ENCODE measurements at regions not wholly inside any gene's neighbourhood (a gene's known extent, or its start where the extent isn't known, plus 50 kb on each side); places are given as distances from the start of the nearest gene placed in this dataset.

DNA sequence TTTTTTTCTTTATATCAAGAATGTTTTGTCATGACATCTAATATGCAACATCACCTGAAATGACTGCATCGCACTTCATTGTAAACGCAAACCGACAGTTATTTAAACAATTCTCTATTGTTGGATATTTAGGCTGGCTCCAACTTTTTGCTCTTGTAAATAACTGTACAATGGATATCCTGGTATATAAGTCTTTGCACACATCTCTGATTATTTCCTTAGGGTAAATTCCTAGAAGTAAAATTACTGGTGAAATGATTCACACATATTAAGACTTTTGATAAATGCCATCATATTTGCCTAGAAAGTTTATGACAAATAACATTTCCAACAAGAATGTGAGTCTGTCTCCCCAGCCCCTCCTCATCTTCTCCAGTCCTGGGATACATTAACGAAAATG is 154.7 kb downstream of the TFAP2C start:
- Histone ChIP-seq H3K4me1 (no peaks in the 10 kb centered on the region), H3K27me3 (no peaks in the 10 kb centered on the region), H3K27ac (no peak overlapping the region), H3K9me3 (no peaks in the 10 kb centered on the region), H3K36me3 (replicated peaks in 1 of 2; ENCODE audit: insufficient read depth in 1 of 2, low read depth in 2 of 2) (no peaks in the 10 kb centered on the region), H3K4me3 (no peak overlapping the region)
- WGBS, 2 donors = 66 to 70% methylated on average over 4 of the region's 4 CpGs
- intact Hi-C loops (cut with DNase I) = no loop called here
- no peak for ATAC-seq
- TF ChIP-seq POLR2A (IDR thresholded peaks at IDR 0.05) = no peak
- TF ChIP-seq, protein P1, sequence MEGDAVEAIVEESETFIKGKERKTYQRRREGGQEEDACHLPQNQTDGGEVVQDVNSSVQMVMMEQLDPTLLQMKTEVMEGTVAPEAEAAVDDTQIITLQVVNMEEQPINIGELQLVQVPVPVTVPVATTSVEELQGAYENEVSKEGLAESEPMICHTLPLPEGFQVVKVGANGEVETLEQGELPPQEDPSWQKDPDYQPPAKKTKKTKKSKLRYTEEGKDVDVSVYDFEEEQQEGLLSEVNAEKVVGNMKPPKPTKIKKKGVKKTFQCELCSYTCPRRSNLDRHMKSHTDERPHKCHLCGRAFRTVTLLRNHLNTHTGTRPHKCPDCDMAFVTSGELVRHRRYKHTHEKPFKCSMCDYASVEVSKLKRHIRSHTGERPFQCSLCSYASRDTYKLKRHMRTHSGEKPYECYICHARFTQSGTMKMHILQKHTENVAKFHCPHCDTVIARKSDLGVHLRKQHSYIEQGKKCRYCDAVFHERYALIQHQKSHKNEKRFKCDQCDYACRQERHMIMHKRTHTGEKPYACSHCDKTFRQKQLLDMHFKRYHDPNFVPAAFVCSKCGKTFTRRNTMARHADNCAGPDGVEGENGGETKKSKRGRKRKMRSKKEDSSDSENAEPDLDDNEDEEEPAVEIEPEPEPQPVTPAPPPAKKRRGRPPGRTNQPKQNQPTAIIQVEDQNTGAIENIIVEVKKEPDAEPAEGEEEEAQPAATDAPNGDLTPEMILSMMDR (IDR thresholded peaks at IDR 0.05) = no peak
- DNase-seq = no peak

DNA sequence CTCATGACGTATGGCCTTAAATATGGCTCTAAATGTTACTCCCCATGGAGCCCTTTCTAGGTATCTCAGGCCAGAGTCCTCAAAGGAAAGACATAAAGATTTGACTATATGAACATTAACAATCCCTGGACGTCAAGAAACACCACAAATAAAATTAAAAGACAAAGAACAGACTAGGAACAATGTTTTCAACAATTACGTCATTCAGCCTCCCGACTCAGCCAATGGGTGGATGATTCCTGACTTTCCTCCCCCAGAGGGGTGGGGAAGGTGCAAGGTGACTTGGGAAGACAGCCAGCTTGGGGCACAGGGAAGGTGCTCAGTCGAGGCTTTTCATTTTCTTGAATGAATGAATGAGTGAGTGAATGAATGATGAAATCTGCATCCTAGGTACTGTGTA is 157.4 kb downstream of the TFAP2C start:
- no peak for TF ChIP-seq POLR2A (IDR thresholded peaks at IDR 0.05)
- TF ChIP-seq, protein P1 (IDR thresholded peaks at IDR 0.05) = no peak
- H3K4me3 ChIP-seq = no peak overlapping the region
- WGBS, 2 donors = 43 to 56% methylated on average over 5 of the region's 5 CpGs
- no peaks in the 10 kb centered on the region for H3K9me3 ChIP-seq
- H3K27ac ChIP-seq = no peak overlapping the region
- H3K4me1 ChIP-seq = no peaks in the 10 kb centered on the region
- no peaks in the 10 kb centered on the region for H3K27me3 ChIP-seq
- no peak for DNase-seq
- H3K36me3 ChIP-seq (replicated peaks in 1 of 2; ENCODE audit: insufficient read depth in 1 of 2, low read depth in 2 of 2) = no peaks in the 10 kb centered on the region
- intact Hi-C loops (cut with DNase I) = no loop called here
- no peak for ATAC-seq

DNA sequence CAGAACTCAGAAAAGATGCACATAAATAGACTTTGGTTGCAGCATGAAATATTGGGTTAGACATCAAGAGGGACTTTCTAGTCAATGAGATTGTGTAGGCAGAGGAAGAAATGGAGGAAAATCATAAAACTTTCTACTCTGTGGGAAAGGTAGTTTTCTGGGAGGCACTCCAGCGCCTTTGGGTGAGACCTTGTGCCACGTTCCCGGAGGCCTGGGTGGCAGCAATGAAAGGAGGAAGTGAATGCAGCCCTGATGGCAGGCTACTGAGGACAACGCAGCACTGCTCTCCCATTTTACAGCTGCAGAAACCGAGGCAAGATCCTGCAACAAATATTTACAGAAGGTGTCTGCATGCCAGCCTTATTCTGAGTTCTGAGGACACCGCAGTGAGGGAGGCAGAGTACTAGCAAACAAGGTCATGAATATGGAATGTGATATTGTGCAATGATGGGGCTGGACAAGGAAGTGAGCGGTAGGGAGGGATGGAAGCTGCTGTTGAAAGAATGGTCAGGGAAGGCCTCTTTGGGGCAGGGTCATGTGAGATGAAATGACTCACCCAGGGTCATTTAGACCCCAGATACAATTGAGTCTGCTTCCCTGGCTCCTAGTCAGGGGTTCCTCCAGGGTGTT is 159.1 kb downstream of the TFAP2C start:
- no peak overlapping the region for H3K27ac ChIP-seq
- intact Hi-C loops (cut with DNase I) = no loop called here
- no peaks in the 10 kb centered on the region for H3K9me3 ChIP-seq
- no peaks in the 10 kb centered on the region for H3K4me1 ChIP-seq
- H3K36me3 ChIP-seq (replicated peaks in 1 of 2; ENCODE audit: insufficient read depth in 1 of 2, low read depth in 2 of 2) = no peaks in the 10 kb centered on the region
- ATAC-seq = peak; percentile 75
- no peak overlapping the region for H3K4me3 ChIP-seq
- H3K27me3 ChIP-seq = no peaks in the 10 kb centered on the region
- DNase-seq = peak; percentile 13 to 38 (median 18)
- TF ChIP-seq, protein P1 (IDR thresholded peaks at IDR 0.05) = no peak
- TF ChIP-seq POLR2A (IDR thresholded peaks at IDR 0.05) = no peak
- 62 to 67% methylated on average over 7 of the region's 7 CpGs for WGBS, 2 donors

DNA sequence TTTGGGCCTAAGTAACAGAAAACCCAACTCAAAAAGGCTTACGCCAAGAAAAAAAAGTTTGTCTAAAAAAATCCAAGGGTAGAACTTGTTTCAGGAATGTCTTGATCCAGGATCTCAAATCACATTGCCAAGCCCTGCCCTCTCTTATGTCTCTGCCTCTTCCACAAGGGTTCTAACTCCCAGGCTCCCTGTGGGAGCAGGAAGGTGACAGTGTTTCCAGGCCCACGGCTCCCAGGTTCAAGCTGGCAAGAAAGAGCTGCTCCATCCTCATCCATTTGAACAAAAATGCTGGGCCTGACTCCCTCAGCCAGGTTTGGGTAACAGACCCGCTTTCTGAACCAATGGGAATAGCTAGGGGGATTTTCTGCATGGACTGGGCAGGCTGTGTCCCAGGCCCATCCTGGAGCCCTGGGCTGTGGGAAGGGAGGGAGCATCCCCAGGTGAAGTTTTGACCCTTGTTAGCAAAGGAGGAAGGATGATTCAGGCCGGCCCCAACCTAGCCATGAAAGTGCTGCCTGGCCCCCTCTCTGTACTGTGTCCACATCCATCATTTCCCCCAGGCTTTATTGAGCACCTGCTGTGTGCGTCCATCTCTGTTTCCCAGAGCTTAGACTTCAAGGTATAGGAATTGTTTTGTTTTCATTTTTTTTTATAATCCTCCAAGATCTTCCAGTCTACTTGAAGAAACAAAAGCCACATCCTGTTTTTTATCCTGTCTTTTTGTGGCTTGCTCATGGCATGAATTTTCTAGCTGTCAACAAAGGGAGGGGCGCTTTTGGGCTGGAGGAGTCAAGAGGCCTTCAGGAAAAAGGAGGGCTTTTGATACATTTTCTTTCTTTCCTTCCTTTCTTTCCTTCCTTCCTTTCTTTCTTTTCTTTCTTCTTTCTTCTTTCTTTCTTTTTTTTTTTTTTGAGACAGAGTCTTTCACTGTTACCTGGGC is 159.8 kb downstream of the TFAP2C start:
- no peak overlapping the region for H3K27ac ChIP-seq
- no peak overlapping the region for H3K4me3 ChIP-seq
- TF ChIP-seq, protein P1 (IDR thresholded peaks at IDR 0.05) = no peak
- TF ChIP-seq POLR2A (IDR thresholded peaks at IDR 0.05) = no peak
- ATAC-seq (no peak), DNase-seq (no peak)
- no peaks in the 10 kb centered on the region for H3K4me1 ChIP-seq
- 77 to 83% methylated on average over 6 of the region's 6 CpGs for WGBS, 2 donors
- intact Hi-C loops (cut with DNase I) = no loop called here
- no peaks in the 10 kb centered on the region for H3K27me3 ChIP-seq
- no peaks in the 10 kb centered on the region for H3K9me3 ChIP-seq
- H3K36me3 ChIP-seq (replicated peaks in 1 of 2; ENCODE audit: insufficient read depth in 1 of 2, low read depth in 2 of 2) = no peaks in the 10 kb centered on the region
